ENCODE measurements at regions not wholly inside any gene's neighbourhood (a gene's known extent, or its start where the extent isn't known, plus 50 kb on each side); places are given as distances from the start of the nearest gene placed in this dataset.

DNA sequence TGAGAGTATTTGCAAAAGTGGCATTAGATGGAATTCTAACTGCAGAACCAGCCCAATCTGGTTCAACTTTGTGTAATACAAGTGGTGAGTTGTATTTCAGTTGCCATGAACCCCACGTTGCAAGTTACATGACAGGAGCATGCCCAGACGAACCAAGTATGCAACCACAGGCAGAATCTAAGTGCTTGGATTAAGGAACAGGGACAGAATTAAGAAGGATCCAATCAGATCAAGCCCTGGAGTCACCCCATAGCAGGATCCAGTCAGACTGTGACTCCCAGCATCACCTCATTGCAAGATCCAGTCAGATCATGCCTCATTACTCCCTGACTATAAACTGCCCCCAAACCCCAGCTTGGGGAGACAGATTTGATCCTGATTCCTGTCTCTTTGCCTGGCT, 388.7 kb upstream of the NRP1 start:
- TF ChIP-seq EZH2phosphoT487 (IDR thresholded peaks at IDR 0.05; ENCODE audit: borderline replicate concordance, low read length): no peak
- TF ChIP-seq, protein P1, sequence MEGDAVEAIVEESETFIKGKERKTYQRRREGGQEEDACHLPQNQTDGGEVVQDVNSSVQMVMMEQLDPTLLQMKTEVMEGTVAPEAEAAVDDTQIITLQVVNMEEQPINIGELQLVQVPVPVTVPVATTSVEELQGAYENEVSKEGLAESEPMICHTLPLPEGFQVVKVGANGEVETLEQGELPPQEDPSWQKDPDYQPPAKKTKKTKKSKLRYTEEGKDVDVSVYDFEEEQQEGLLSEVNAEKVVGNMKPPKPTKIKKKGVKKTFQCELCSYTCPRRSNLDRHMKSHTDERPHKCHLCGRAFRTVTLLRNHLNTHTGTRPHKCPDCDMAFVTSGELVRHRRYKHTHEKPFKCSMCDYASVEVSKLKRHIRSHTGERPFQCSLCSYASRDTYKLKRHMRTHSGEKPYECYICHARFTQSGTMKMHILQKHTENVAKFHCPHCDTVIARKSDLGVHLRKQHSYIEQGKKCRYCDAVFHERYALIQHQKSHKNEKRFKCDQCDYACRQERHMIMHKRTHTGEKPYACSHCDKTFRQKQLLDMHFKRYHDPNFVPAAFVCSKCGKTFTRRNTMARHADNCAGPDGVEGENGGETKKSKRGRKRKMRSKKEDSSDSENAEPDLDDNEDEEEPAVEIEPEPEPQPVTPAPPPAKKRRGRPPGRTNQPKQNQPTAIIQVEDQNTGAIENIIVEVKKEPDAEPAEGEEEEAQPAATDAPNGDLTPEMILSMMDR (IDR thresholded peaks at IDR 0.05; ENCODE audit: low read depth, low read length, poor library complexity, severe bottlenecking): no peak
